HG02970 (cell line): ENCODE measurements at regions not wholly inside any gene's neighbourhood (a gene's known extent, or its start where the extent isn't known, plus 50 kb on each side); places are given as distances from the start of the nearest gene placed in this dataset.

ENCODE experiments used
- ATAC-seq: cut with Tn5 transposase; IDR thresholded peaks from one replicate; pipeline ENCODE4 v1.9.1; 2021; ENCODE audit warnings: mild to moderate bottlenecking, moderate library complexity, moderate number of reproducible peaks; ENCODE audit not compliant: unreplicated experiment, low FRiP score

DNA sequence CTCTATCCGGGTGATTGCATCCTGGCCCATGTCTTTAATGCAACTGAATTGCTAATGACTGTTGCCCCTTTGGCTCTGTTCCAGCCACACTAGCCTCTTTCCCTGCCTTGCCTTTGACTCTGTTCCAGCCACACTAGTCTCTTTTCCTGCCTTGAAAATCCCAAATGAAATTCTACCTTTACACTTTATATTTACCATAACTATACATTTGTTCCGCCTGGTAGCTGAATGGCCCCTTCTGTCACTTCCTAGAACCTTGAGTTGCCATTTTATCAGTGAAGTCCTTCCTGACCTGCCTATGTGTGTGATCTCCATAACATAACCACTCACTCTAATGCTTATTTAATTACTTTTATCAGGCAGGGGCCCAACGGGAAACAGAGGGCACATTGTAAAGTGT, 1120.4 kb upstream of the WWC1 start:
- ATAC-seq: no peak

DNA sequence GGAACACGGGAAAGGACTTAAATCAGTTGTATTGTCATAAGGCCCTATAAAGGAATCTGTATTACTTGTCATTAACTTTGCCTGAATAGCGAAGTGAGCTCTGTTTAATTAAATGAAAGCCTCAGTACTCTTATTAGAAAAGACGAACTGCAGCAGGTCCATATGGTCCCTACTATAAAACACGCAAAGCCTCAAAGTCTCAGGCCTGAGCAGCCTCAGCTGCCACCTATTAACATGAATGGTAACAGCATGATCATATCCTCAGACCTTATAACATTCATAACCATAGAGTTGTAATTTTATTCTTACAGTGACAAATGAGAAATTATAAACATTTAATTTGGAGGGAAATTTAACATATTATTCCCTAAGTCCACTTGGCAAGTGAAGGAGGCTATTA, 1113.7 kb upstream of the WWC1 start:
- ATAC-seq: no peak

DNA sequence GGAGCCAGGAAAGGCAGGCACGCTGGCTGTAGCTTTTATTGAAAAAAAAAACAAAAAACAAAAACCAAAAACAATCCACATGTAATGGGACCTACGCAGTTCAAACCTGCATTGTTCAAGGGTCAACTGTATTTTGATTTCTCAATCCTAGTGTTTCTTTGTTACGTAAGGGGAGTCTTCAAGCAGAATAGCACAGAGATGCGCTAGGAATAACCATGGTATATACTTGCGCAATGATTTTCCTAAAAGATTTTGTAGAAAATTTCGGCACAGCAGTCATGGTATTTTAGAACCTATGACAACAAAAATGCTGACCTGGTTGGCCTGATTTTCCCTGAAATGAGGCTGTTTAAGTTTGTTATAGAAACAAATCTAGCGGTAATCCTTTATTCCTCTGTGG, 1110.5 kb upstream of the WWC1 start:
- no peak for ATAC-seq

DNA sequence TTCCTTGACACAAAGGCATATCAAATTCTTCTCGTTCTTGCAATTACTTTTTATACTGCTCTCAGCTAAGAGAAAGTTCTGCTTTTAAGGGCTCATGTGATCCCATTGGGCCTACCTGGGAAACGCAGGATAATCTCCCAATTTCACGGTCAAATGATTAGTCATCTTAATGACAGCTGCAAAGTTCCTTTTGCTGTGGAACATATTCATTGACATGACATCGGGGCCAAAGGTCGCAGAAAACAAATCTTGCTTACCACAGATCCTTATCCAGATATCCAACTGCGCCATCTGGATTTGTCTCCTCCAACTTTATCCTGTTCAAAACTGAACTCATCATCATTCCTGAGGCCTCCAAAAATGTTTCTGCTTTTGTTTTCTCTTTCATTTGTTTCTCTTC, 1085.6 kb upstream of the WWC1 start:
- no peak for ATAC-seq

DNA sequence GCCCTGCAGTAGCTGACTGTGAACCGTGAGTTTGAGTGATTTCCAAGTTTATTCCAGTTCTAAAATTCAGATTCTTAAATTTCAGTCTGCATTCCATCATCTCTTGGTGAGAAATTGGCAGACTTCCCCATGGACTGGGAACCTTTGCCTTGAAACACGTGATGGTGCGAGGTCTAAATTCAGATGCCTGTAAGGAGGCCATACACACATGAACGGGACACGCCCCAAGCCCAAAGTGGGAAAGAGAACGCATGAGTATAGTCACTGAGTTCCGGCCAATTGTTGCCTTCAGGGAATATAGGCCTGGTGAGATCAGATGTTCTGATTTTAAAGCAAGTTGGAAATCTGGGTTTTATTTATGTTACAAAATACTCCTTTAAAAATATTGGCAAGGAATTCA, 1084.4 kb upstream of the WWC1 start:
- no peak for ATAC-seq

DNA sequence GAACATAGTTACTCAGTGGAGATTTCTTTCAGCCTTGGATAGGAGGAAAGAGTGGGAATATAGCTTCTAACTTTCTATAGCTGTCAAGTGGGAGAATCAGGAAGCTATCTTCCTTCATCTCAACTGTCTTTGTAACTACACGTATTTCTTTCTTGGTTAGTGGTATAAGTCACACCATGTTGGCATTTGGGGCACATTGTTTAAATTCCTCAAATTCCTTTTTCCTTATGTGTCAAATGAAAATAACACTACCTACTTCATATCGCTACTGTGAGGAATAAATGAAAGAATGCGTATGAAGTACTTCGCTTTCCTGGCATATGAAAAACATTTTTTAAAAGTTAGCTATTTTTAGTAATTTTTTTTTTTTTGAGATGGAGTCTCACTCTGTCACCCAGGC, 1082.5 kb upstream of the WWC1 start:
- no peak for ATAC-seq

DNA sequence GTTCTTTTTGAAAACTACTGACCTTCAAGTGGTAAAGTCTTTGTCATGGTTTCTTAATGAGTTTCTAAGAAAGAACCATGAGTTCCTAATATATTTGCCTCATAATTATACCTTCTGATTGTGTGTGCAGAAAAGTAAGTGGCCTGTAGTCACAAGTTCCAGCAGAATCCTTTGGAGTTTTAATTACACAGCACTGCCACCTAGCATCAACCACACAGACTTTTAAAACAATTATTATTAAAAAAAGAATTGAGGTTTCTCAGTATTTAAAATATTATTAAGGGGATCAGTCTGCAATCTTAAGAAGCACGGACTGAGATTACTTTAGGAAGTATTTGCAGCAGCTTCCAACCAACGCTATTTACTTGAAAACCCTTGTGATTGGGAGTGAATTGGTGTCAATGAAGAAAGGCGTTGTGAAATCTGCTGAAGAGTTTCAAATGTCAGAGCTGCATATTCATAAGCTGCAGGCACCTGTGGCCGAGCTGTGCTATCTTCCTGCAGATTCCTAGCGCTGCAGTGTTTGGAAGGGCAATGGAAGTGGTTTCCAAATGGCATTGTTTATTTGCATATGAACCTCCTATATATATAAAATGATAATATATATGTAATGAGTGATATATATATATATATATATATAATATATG, 1074.2 kb upstream of the WWC1 start:
- no peak for ATAC-seq

DNA sequence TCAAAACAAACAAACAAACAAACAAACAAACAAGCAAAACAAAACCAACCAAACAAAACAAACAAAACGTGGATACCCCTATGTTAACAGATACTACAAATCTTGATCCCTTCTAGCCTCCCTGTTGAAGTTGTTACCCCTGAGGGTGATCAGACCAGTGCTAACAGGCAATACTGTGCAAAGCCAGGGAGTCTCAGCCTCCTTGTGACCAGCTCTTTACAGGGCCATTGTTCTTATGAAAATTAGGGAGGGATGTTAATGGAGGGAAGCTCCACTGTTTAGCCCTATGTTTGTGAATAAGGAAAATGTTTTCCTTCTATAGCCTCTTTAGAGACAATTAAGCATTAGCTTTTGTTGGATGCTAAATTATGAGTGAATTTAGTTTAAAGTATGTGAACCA, 1072.1 kb upstream of the WWC1 start:
- ATAC-seq: no peak

DNA sequence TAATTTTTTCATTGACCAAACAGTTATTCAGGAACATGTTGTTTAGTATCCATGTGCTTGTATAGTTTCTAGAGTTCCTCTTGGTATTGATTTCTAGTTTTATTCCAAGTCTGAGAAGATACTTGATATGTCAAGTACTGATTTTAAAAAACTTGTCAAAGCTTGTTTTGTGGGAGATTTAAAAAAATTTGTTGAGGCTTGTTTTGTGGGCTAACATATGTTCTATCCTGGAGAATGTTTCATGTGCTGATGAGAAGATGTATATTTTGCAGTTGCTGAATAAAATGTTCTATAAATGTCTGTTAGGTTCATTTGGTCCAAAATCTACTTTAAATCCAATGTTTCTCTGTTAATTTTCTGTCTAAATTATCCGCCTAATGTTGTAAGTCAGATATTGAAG, 1065.1 kb upstream of the WWC1 start:
- no peak for ATAC-seq

DNA sequence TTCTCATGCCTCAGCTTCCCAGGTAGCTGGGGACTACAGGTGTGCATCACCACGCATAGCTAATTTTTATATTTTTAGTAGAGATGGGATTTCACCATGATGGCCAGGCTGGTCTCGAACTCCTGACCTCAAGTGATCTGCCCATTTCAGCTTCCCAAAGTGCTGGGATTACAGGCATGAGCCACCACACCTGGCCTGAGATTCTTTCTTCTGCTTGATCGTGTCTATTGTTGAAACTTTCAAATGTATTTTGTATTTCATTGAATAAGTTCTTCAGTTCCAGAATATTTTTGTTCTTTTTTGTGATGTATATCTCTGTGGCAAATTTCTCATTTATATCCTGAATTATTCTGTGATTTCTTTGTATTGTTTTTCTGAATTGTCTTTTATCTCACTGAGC, 1063.3 kb upstream of the WWC1 start:
- ATAC-seq: no peak

DNA sequence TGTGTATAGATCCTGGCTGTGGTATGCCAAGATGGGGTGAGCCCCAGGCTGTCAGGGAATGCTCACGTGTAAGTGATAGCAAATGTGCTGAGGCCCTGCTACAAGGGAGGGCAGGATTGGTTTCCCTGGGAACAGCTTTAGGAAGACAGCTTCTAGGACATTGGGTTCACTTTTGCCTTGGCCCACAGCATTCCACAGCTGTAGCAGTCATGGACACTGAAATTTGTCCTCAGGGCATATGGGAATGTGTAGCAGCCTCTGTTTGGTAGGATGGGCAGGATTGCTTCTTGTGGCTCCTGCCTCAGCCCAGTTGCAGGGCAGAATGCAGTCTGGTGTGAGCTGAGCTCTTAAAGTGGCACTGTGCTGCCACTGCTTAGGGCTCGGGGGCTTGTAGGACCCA, 1061.7 kb upstream of the WWC1 start:
- no peak for ATAC-seq

DNA sequence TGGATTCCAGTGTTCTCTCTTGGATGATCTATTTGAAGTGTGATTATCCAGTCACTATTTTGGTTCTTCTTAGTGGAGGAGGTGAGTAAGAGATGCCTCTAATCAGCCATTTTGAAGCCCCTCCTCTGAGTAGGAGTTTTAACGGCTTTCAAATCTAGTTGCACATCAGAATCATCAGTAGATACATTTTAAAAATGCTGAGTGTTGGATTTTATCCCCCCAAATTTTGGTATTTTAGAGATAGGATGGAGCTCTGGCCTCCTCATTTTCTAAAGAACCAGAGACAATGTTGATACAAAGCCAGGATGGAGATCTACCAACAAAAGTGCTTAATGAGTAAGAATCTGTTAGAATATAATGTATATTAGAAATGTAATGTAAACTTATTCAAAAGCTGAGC, 1061.0 kb upstream of the WWC1 start:
- no peak for ATAC-seq

DNA sequence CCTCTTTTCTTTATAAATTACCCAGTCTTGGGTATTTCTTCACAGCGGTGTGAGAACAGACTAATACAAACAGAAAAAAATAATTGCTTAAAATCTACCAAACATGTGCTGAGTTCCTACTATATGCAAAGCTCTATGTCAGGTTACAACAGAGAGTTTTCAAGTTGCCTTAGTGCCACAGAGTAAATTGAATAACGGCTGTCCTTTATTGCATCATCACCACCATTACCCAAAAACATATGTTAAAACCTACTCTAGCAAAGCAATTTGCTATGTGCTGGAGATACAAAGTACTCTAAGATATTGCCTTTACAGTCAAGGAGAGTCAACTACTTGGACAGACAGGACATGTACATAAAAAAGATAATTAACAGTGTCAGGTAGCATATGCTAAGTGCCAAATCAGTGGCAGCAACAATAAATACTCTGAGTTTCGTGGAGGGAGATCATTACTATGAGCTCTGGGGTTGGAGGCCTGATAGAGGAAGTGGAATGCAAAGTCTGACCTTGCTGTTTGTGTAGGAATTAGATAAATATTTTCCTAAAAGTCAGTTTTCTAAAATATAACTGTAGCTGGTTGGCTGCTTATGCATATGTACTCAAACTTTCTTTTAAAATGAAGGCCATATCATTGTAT, 1058.7 kb upstream of the WWC1 start:
- no peak for ATAC-seq

DNA sequence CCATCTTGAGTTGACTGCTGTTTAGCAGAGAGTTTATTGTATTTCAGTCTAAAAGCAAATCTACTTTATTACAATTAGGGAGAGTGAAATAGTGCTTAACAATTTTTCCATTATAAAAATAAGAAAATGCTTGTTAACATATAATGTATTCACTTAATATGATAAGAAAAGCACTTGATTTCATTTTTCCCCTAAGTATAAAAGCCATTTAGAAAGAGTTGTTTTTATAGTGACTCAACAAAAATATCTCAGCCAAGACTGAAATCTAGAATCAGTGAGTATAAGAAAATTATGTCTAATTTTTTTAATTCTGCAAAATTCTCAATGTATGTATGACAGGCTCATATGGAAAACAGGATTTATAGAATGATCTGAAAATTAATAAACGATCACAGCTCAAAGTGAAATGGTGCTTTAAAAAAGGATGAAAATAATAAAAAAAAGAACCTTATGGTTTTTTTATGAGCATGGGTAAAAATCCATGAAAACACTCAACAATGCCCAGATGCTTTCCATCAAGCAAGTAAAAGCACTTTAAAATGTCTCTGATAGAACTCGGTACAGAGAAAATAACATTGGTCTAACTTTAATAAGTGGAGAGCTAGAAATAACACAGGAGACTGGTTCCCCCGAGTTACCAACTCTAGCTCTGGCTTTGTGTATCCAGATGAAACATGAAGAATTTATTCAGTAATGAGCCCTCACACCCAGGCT, 1057.8 kb upstream of the WWC1 start:
- no peak for ATAC-seq

DNA sequence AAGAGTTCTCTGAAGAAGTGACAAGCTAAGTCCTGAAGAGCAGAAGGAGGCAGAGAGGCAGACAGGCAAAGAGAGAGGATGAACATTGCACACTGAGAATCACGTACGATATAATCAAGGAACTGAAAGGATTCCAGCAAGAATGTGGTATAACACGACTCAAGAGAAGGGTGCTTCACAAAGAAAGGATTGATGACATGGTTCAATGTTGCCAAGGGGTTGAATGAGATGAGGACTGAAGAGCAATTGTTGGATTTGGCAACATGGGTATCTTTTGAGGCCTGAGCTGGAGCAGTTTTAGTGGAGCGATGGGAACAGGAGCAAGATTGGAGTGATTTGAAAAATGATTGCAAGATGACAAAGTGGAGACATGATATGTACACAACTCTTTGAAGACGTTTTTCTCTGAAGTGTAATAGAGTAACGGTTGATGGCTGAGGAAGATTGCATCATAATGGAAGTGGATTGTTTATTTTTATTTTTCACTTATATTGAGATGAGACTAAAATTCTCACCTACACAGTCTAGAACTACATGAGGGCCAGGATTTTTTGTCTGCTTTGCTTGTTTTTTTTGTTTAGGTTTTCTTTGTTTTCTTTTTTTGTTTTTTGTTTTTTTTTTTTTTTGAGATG, 1049.9 kb upstream of the WWC1 start:
- ATAC-seq: no peak

DNA sequence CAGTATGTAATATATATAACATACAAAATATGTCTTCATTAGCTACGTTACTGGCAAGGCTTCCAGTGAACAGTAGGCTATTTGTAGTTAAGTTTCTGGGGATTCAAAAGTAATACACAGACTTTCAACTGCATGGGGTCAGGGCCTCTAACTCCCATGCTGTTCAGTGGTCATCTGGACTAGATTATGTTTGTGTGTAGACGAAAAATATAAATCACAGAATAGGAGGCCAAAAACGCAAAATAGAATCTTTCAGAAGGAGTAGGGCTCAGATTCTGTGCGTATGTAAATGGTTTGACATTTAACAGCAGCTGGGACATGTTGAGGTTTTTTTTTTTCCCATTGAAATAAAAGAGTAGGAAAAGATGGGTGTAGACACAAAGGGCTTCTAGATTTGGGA, 1048.7 kb upstream of the WWC1 start:
- no peak for ATAC-seq

DNA sequence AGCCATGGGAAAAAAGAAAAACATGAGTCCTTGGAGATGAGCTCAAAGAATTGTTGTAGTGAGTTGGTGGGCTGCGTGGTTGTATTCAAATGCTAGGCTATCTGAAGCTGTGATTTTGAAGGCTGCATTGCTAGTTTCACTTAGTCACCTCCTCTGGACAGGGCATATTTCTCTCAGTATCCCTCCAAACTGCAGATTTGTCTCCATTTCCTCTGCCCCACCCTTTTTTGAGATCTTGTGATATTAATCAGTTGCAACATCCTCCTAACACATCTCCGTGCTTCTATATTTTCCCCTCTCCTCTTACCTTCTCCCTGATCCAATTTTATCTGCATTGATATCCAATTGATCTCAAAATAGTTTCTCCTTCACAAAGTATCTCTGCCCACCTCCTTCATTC, 1048.0 kb upstream of the WWC1 start:
- no peak for ATAC-seq

DNA sequence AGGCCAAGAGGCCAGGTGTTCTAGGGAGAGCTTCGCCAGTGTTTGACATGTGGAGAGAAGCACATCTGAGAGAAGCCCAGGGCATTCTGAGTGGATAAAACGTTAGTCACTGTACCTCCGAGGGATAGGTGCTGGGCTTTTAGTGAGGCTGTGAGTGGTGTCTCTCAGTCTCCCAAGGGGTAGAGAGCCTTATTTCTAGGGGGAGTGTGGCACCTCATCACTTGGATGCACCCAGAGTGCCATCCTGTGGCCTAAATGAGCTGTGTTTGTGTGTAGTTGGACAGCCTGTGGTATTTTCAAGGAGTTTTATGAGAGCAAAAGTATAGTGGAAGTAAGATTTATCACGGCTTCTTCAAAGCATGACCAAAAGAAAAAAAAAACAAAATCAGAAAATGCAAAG, 1046.9 kb upstream of the WWC1 start:
- ATAC-seq: no peak

DNA sequence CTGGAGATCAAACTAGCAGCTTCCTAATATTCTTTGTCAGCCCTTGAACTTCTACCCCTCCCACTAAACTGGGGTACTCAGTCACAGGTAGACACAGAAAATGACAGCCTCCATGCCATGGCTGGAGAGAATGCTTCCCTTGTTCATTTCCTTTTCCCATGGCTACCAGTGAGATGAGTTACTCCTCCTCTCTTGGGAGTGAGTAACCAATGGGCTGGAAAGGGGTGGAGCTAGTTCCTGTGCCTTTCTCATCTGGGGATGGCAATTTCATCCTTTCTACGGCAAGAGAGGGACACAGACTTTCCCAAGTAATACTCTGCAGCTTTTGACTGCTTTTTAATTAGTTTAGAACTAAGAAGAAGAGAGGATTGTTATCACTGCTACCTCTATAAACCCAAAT, 1045.6 kb upstream of the WWC1 start:
- no peak for ATAC-seq

DNA sequence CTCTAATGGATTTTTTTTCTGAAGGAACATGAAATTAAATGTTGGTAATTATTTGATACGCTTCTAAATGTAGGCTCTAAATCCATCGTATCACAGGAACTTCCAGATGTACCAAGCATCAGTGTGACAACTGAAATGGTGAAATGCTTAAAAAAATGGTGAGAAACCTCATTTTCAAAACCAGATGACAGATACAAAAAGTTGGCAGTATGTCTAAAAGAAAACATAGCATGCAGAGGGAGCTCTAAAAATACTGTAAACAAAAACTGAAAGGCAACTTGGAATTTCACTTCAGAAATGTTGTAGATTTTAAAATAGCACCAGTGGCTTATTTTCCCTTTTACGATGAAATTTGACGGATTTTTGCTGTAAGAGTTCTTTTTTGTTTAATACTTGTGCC, 1043.6 kb upstream of the WWC1 start:
- ATAC-seq: no peak

DNA sequence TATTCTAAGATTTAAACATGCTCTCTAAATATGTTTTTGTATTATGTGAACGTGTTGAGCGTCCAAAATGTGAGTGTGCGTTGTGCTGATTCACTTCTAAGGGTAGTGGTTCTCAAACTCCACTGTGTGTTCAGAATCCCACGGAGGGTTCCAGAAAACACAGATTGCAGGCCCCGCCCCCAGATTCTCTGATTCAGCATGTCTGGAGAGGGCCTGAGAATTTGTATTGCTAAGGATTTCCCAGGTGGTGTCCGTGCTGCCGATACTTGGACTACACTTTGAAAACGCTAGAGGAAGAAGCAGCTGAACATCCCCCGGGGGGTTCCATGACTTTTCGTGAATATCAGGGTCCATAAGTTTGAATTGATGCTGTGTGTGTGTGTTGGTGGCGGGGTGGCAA, 1043.2 kb upstream of the WWC1 start:
- ATAC-seq: no peak

DNA sequence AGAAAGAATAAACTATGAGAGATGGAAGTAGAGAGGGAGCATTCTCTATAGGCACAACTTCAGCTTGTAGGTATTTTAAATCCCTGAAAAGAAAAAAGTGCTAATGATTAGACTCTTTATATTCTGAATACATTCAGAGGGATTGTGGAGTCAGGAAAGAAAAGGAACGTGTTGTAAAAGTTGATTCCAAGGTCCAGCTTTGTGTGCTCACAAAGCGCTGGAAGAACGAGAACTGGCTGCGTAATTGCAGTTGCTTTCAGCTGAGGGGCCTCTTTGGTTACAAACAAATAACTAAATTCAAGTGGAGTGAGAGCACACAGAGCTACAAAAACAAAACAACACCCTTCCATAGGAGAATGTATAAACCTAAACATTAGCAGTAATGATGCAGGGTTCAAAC, 1040.4 kb upstream of the WWC1 start:
- ATAC-seq: no peak
